ENCODE measurements at regions not wholly inside any gene's neighbourhood (a gene's known extent, or its start where the extent isn't known, plus 50 kb on each side); places are given as distances from the start of the nearest gene placed in this dataset.
"Not testable (repeated sequence)": the region's sequence is repeated elsewhere in the genome, so short reads cannot be mapped to it uniquely, and the experiment has no call there.

DNA sequence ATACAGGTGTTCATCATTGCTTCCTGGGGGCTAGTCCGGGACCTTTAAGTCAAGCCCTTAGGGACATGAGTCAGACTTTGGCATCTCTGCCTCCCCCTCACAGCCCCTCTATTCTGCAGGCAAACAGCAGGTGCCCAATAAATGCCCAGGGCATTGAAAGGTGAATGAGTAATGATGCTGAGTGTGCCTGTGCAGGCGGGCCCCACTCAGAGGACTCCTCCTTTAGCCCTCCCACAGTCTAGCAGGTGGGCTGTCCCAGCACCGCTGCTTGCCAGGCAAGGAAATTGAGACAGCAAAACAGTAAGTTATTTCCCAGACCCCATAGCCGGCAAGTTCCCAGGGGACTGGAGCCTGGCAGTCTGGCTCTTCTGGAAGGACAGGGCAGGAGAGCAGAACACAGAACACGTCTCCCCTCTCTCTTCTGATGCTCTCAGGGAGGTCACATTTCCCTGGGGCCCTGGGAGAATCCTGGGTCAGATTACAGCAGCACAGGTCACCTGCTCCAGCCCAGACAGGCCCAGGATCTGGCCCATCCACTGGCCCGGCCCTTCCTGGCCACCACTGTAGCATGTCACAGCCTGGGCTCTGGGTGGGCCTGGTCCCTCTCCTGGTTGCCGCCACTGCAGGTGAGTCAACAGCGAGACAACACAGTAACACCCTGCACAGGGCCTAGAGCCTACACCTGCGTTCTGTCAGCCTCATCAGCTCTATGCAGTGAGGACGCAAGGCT is 108.7 kb upstream of the MTLN start:
- H3K9me3 ChIP-seq (replicated peaks); H3K36me3 ChIP-seq; H3K27ac ChIP-seq; H3K4me1 ChIP-seq (replicated peaks); H3K4me3 ChIP-seq; H3K27me3 ChIP-seq (replicated peaks); DNase-seq (ENCODE audit: low read depth in 1 of 2, low spot score in 2 of 2): not testable (repeated sequence)

DNA sequence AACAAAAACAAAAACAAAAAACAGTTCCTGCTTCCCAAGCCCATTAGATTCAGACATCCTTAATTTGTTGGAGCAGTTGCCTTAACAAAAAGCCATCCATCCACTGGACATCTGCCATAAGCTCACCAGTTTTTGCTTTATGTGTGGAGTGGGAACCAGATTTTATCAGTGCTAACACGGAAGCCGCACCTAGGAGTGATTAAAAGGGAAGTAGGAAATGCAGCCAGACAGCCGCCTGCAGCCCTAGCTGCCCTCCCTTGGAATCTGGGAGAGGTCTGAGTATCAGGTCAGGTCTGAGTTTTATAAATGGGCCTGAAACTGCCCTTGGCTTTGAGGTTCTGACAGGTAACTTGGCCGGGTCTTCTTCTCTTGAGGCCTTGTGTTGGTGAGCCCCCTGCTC is 106.6 kb upstream of the MTLN start:
- not testable (repeated sequence) for H3K4me3 ChIP-seq; H3K9me3 ChIP-seq (replicated peaks); H3K27ac ChIP-seq; DNase-seq (ENCODE audit: low read depth in 1 of 2, low spot score in 2 of 2); H3K4me1 ChIP-seq (replicated peaks); H3K36me3 ChIP-seq; H3K27me3 ChIP-seq (replicated peaks)

DNA sequence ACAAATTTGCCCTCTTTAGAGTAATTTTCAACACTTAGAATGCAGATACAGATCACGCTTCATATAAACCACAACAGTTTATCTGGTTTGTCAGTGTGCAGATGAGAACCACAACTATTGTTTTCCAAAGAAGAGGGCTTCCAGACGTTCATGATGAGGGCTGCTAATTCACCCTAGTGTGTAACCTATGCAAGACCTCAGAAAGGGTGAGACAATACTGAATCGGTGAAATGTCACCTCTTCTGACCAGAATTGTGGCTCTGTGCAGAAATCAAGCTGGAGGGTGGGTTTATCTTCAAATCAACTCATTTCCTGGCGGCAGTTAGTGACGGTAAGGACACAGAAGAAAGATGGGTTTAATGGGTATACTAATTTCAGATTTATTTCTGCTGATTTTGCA is 105.0 kb upstream of the MTLN start:
- not testable (repeated sequence) for H3K4me3 ChIP-seq; H3K9me3 ChIP-seq (replicated peaks); H3K27me3 ChIP-seq (replicated peaks); H3K36me3 ChIP-seq; H3K4me1 ChIP-seq (replicated peaks); DNase-seq (ENCODE audit: low read depth in 1 of 2, low spot score in 2 of 2); H3K27ac ChIP-seq

DNA sequence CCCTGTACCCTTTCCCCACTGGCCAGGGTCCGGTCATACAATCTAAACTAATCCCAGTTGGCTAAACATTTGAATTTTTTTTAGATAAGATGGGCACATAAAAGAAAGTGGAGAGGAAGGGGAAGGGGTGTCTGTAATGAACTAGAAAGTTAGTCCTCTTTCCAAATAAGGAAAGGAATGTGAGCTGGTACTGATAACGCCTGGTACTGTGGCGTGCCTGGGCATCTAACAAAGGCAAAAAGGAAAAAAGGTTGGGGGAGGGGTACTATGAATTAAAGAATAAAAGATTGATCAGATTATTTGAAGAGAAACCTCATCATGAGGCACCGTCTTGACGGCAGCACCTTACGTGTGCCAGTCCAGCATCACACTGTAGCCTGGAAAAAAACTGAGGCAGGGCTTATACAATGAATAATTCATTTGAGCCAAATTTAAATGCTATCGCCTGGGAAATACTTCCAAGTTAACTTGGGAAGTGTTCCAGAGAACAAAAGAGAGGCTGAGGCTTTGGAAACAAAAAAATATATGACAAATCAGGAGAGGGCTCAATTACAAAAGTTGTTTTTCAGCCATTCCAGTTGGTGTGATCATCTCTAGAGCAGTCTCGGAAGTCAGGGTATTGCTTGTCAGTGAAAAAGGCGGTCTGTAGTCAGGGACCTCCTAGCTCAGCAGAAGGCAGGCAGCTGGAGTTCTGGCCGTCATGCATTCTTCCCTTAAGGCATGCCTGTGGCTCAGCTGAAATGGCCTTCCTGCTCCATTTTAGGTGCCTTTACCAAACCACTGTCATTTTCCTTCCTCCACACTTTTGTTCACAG is 103.9 kb upstream of the MTLN start:
- not testable (repeated sequence) for H3K36me3 ChIP-seq; H3K9me3 ChIP-seq (replicated peaks); H3K4me3 ChIP-seq; H3K27me3 ChIP-seq (replicated peaks); H3K27ac ChIP-seq; DNase-seq (ENCODE audit: low read depth in 1 of 2, low spot score in 2 of 2); H3K4me1 ChIP-seq (replicated peaks)

DNA sequence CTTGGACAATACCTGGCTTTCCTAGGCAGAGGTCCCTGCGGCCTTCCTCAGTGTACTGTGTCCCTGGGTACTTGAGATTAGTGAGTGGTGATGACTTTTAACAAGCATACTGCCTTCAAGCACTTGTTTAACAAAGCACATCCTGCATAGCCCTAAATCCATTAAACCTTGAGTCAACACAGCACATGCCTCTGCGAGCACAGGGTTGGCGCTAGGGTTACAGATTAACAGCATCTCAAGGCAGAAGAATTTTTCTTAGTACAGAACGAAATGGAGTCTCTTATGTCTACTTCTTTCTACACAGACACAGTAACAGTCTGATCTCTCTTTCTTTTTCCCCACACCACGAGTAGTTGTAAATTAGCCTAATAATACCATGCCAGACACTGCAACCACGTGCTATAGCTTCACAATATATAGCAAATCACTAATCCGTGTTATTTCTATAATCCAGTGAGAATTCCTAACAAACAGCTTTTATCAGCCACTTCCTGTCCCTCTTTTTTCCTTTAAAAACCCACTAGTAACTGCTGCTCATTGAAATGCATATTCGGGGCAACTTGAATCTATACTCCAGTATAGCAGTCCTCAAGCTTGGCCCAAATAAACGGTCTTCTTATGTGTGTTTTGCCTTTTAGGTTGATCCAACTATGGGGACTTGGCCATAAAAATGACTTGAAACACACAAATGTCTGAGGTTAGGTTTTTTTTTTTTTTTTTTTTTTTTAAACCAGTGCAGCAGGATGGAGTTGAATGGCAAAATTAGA is 102.9 kb upstream of the MTLN start:
- H3K36me3 ChIP-seq; H3K4me1 ChIP-seq (replicated peaks): not testable (repeated sequence)

DNA sequence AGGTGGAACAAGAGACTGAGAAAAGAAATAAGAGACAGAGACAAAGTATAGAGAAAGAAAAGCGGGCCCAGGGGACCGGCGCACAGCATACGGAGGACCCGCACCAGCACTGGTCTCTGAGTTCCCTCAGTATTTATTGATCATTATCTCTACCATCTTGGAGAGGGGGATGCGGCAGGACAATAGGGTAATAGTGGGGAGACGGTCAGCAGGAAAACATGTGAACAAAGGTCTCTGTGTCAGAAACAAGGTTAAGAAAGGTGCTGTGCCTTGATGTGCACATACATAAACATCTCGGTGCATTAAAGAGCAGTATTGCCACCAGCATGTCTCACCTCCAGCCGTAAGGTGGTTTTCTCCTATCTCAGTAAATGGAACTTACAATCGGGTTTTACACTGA is 102.1 kb upstream of the MTLN start:
- not testable (repeated sequence) for H3K27ac ChIP-seq; H3K27me3 ChIP-seq (replicated peaks); DNase-seq (ENCODE audit: low read depth in 1 of 2, low spot score in 2 of 2); H3K4me3 ChIP-seq; H3K4me1 ChIP-seq (replicated peaks); H3K36me3 ChIP-seq; H3K9me3 ChIP-seq (replicated peaks)

More for the DNA sequence above, 102.9 kb upstream of the MTLN start:
- not testable (repeated sequence) for DNase-seq (ENCODE audit: low read depth in 1 of 2, low spot score in 2 of 2); H3K4me3 ChIP-seq; H3K27me3 ChIP-seq (replicated peaks); H3K27ac ChIP-seq; H3K9me3 ChIP-seq (replicated peaks)

DNA sequence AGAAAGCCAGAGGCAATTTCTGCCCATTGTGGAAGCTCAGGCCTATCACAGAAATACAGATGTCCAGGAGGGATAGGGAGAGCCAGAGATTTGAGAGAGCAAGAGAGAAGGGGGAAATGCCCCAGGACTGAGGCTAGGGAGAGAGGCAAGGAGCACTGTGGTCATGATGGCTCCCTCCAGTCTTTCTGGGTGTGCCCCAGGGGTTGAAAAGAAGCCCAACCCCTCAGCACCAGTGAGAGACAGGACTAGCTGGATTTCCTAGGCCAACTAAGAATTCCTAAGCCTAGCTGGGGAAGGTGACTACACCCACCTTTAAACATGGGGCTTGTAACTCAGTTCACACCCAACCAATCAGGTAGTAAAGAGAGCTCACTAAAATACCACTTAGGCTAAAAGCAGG is 100.7 kb upstream of the MTLN start:
- not testable (repeated sequence) for H3K4me3 ChIP-seq, H3K36me3 ChIP-seq

DNA sequence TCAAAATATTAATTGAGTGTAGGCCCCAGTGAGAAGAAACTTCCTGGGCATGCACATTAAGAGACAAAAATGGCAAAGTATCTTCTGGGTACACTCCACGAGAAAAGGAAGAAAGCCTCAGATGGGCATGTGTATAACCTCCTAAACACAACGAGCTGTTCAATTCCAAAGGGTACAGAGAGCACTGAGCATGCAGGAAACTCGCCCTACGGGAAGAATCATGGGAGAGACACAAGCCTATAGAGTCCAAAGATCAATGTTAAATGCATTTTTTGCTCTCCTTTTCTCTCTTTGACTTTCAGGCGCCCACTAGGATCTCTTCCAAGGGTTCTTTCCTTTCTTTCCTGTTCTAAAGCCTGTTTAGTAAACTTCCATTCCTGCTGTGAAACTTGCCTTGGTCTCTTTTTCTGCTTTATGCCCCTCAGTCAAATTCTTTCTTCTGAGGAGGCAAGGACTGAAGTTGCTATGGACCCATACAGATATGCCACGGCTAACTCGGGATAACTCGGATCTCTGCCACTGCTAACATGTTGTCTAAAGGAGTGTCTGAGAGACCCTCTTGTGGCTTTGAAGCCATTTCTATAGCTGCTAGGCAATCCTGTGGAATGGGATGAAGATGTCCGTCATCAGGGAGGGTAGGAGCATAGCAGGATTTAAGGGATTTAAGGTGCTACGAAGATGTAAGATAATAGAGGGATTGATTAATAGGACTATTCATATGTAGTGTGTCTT is 99.5 kb upstream of the MTLN start:
- not testable (repeated sequence) for DNase-seq (ENCODE audit: low read depth in 1 of 2, low spot score in 2 of 2); H3K27me3 ChIP-seq (replicated peaks); H3K4me1 ChIP-seq (replicated peaks); H3K9me3 ChIP-seq (replicated peaks); H3K36me3 ChIP-seq; H3K4me3 ChIP-seq; H3K27ac ChIP-seq

More for the DNA sequence above, 100.7 kb upstream of the MTLN start:
- not testable (repeated sequence) for H3K9me3 ChIP-seq (replicated peaks); H3K4me1 ChIP-seq (replicated peaks); DNase-seq (ENCODE audit: low read depth in 1 of 2, low spot score in 2 of 2); H3K27ac ChIP-seq; H3K27me3 ChIP-seq (replicated peaks)

DNA sequence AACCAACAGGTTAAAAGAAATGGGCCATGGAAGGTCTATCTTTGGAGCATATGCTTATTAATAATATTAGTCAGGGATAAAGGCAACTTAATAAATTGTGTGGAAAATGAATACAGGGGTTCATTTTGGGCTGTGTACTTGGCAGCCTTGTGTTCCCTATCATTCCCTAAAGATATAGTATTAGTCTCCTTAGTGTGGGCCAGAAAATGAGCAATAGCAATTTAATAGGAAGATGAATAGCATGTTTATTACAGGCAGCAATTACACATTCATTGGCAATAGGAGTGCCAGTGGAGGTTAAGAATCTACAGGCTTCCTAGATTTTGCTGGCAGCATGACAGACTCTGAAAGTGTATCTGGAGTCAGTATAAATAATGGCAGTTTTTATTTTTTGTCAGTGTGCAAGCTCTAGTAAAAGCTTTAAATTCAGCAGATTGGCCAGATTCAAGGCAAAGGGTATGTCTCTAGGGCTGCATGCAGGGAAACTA is 98.7 kb upstream of the MTLN start:
- not testable (repeated sequence) for H3K4me3 ChIP-seq; DNase-seq (ENCODE audit: low read depth in 1 of 2, low spot score in 2 of 2); H3K27me3 ChIP-seq (replicated peaks); H3K27ac ChIP-seq; H3K9me3 ChIP-seq (replicated peaks); H3K36me3 ChIP-seq; H3K4me1 ChIP-seq (replicated peaks)

DNA sequence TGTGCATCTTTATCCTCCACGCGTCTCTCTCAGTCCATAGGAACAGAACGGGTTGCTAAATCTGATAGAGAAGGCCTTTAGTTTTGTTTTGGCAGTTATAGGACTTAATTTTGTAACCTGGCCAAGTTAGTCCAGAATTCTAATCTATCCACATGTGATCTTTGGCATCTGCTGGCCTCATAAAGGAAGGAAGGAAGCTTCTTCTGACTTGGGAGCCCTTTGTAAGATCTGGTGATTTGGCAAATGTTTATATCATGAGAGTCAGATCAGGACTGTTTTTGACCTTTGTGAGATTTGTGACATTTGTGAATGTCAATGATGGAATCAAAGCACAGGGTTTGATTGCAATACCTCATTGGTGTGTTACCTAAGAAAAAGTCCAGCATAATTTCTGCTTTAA is 96.4 kb upstream of the MTLN start:
- not testable (repeated sequence) for DNase-seq (ENCODE audit: low read depth in 1 of 2, low spot score in 2 of 2); H3K27ac ChIP-seq; H3K4me3 ChIP-seq; H3K4me1 ChIP-seq (replicated peaks); H3K27me3 ChIP-seq (replicated peaks); H3K36me3 ChIP-seq; H3K9me3 ChIP-seq (replicated peaks)

DNA sequence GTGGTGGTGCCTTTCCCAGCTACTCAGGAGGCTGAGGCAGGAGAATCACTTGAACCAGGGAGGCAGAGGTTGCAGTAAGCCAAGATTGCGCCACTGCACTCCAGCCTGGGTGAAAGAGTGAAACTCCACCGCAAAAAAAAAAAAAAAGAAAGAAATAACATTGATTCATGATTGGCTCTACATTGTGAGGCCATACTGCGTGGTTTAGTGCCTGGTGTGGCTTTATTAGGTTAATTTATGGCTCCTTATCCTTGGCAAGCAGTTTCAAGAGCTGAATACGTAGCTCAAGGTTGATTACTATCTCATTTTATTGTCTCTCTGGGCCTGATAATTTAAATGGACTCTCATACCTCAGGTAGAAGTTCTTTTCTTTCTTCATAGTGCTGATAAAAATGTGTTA is 80.5 kb upstream of the MTLN start:
- not testable (repeated sequence) for H3K4me1 ChIP-seq (replicated peaks); DNase-seq (ENCODE audit: low read depth in 1 of 2, low spot score in 2 of 2); H3K4me3 ChIP-seq; H3K36me3 ChIP-seq; H3K27me3 ChIP-seq (replicated peaks); H3K9me3 ChIP-seq (replicated peaks); H3K27ac ChIP-seq

DNA sequence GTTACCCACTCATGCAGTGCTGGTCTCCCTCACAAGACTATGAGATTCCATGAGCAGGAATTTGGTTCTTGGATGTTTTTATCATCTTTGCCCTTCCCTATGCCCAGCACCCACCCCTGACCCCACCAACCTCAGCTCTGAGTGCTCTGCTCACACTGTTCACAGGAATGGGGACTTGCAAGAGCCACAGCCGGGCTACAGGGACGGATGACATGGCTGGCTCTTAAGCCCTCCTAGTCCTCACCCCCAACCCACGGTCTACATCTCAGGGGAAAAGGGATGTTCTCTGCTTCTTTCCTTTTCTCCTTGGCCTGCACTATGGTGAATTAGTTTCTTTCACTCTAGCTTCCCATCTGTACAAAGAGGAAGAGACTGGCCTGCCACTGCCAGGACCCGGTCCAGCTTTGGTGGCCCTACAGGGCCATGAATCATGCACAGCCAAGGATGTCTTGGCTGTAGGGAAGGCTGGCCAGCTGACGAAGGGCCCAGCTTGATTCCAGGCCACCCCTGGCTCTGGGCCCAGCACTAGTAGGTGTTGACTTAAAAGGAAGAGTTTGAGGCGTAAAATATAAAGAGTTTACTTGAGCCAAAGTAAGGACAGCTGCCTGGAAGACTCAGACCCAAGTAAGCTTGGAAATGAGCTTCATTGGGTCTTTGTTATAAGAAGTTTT is 79.7 kb upstream of the MTLN start:
- not testable (repeated sequence) for H3K27ac ChIP-seq; H3K27me3 ChIP-seq (replicated peaks); H3K4me1 ChIP-seq (replicated peaks); H3K36me3 ChIP-seq; H3K9me3 ChIP-seq (replicated peaks); H3K4me3 ChIP-seq; DNase-seq (ENCODE audit: low read depth in 1 of 2, low spot score in 2 of 2)

DNA sequence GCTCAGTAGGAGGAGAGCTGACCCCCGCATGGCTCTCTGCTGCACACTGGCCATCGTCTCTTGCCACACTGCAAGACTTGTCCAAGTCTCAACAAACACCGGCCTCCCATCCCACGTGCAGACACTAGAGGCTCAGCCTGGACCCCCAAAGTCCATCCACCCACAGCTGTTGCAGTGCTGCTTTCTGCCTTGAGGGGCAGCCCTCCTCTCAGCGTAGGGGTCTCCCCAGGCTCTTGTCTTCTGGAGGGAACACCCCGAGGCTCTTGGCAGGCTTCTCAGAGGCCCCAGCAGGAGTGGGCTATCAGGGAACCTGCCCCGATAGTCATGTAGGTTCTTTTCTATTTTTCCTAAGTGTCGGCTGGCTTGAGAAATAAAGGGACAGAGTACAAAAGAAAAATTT is 75.5 kb upstream of the MTLN start:
- not testable (repeated sequence) for DNase-seq (ENCODE audit: low read depth in 1 of 2, low spot score in 2 of 2); H3K4me3 ChIP-seq; H3K4me1 ChIP-seq (replicated peaks); H3K36me3 ChIP-seq; H3K9me3 ChIP-seq (replicated peaks); H3K27me3 ChIP-seq (replicated peaks); H3K27ac ChIP-seq

All from SJSA1 (cell line).